Type B pancreatic cell (in vitro differentiated cells): ENCODE measurements at regions not wholly inside any gene's neighbourhood (a gene's known extent, or its start where the extent isn't known, plus 50 kb on each side); places are given as distances from the start of the nearest gene placed in this dataset.

ENCODE experiments used
- DNase-seq: peaks from one replicate; pipeline ENCODE4 v3.0.0; 2021; ENCODE audit warnings: mixed read lengths; ENCODE audit not compliant: unreplicated experiment; ENCODE audit errors: extremely low spot score
- H3K27ac Mint-ChIP-seq: 2 replicates; pipeline ENCODE4 v1.8.0; 2021; ENCODE audit warnings: mild to moderate bottlenecking, mixed read lengths
- H3K27me3 Mint-ChIP-seq: 2 replicates; pipeline ENCODE4 v1.8.0; 2021; ENCODE audit warnings: mixed read lengths
- H3K36me3 Mint-ChIP-seq: 2 replicates; pipeline ENCODE4 v1.8.0; 2021; ENCODE audit warnings: mixed read lengths
- H3K4me1 Mint-ChIP-seq: one replicate; pipeline ENCODE4 v1.8.0; 2021; ENCODE audit warnings: mixed read lengths; ENCODE audit not compliant: unreplicated experiment
- H3K4me3 Mint-ChIP-seq: 2 replicates; pipeline ENCODE4 v1.8.0; 2021; ENCODE audit warnings: mild to moderate bottlenecking, mixed read lengths
- H3K9me3 Mint-ChIP-seq: 2 replicates; pipeline ENCODE4 v1.8.0; 2021; ENCODE audit warnings: mixed read lengths
- TF ChIP-seq, protein P1 (sequence below): fragments of 200-600 bp; sonication (generic); conservative IDR thresholded peaks from 2 replicates; pipeline ENCODE4 v1.5.0; 2021; ENCODE audit warnings: antibody characterized with exemption, mild to moderate bottlenecking

DNA sequence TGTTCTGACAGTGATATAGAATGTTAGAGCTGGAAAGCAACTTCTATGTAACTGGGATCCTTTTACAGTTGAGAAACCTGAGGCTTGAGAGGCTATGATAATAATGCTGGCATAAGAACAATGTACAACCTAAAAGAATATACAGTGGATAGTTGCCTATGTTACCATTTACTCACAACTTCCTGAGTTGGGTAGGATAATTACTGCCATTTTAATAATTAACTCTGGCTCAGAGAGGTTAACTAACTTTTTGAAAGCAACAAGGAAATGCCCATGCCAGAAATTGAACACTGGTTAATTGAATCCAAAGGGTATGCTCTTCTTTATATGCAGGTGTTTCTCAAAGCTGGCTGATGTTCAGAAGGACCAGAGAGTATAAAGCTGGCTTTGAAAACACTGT is 530.7 kb upstream of the MAP3K7 start:
- Mint-ChIP-seq H3K9me3 (no peaks in the 10 kb centered on the region), H3K4me1 (no peaks in the 10 kb centered on the region), H3K27ac (no peak overlapping the region), H3K27me3 (peaks cover 3% of the 10 kb centered on the region), H3K36me3 (no peaks in the 10 kb centered on the region), H3K4me3 (no peak overlapping the region)
- no peak for DNase-seq
- TF ChIP-seq, protein P1, sequence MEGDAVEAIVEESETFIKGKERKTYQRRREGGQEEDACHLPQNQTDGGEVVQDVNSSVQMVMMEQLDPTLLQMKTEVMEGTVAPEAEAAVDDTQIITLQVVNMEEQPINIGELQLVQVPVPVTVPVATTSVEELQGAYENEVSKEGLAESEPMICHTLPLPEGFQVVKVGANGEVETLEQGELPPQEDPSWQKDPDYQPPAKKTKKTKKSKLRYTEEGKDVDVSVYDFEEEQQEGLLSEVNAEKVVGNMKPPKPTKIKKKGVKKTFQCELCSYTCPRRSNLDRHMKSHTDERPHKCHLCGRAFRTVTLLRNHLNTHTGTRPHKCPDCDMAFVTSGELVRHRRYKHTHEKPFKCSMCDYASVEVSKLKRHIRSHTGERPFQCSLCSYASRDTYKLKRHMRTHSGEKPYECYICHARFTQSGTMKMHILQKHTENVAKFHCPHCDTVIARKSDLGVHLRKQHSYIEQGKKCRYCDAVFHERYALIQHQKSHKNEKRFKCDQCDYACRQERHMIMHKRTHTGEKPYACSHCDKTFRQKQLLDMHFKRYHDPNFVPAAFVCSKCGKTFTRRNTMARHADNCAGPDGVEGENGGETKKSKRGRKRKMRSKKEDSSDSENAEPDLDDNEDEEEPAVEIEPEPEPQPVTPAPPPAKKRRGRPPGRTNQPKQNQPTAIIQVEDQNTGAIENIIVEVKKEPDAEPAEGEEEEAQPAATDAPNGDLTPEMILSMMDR, result no peak

DNA sequence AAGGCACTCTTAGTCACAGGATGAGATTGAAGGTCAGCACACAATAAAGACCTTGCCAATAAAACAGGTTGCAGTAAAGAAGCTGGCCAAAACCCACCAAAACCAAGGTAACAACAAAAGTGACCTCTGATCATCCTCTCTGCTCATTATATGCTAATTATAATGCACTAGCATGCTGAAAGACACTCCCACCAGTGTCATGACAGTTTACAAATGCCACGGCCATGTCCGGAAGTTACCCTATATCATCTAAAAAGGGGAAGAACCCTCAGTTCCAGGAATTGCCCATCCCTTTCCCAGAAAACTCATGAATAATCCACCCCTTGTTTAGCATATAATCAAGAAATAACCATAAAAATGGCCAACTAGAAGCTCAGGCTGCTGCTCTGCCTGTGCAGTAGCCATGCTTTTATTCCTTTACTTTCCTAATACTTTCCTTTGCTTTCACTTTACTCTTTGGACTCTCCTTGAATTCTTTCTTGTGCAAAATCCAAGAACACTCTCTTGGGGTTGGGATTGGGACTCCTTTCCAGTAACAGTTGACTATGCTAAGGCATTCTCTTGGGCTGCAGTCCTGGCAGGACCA is 527.3 kb upstream of the MAP3K7 start:
- H3K27ac Mint-ChIP-seq, result no peak overlapping the region
- TF ChIP-seq, protein P1, result no peak
- no peak overlapping the region for H3K4me3 Mint-ChIP-seq
- DNase-seq, result no peak
- no peaks in the 10 kb centered on the region for H3K36me3 Mint-ChIP-seq
- H3K27me3 Mint-ChIP-seq, result peaks cover 3% of the 10 kb centered on the region
- H3K4me1 Mint-ChIP-seq, result no peaks in the 10 kb centered on the region
- no peaks in the 10 kb centered on the region for H3K9me3 Mint-ChIP-seq

DNA sequence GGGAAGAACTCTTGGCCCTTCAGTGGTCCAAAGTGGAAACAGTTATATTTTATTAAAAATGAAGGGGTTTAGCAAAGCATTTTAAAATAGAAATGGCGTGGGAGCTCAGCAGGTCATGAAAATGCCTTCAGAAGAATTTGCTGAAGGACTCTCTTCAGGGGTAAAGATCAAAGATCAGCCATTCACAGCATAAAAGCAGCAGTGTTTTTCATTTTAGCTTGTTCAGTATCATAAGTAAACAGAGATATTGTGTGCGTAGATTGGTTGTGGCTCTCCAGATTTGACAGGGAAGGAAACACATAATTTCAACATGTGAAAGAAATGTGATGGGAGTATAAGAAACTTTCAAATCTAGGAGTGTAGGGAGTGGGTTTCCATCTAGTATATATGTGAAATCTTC is 519.2 kb upstream of the MAP3K7 start:
- DNase-seq, result no peak
- TF ChIP-seq, protein P1, result no peak
- no peaks in the 10 kb centered on the region for H3K9me3 Mint-ChIP-seq
- H3K27me3 Mint-ChIP-seq, result no peaks in the 10 kb centered on the region
- H3K4me3 Mint-ChIP-seq, result no peak overlapping the region
- H3K36me3 Mint-ChIP-seq, result no peaks in the 10 kb centered on the region
- peaks cover 15% of the 10 kb centered on the region for H3K4me1 Mint-ChIP-seq
- no peak overlapping the region for H3K27ac Mint-ChIP-seq

DNA sequence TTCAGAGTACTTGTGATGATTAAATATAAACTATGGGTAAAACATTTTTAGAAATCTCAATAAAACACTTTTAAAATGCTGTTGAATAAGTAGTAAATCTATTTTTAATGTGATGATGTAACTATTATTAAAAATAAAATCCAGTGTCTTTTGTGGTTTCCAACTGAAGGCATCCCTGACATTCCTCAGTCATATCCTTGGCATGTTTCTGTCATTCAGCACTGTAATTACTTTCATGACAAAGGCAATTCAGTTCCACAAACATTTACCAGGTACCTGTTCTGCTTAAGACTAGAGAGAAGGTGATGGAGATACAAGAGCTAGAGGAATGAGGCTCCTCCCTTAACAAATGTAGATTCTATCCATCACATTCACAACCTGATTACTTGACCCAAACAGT is 518.7 kb upstream of the MAP3K7 start:
- Mint-ChIP-seq H3K36me3 (no peaks in the 10 kb centered on the region), H3K4me3 (no peak overlapping the region), H3K27ac (no peak overlapping the region), H3K4me1 (peaks cover 15% of the 10 kb centered on the region), H3K27me3 (no peaks in the 10 kb centered on the region), H3K9me3 (no peaks in the 10 kb centered on the region)
- TF ChIP-seq, protein P1, result no peak
- no peak for DNase-seq

DNA sequence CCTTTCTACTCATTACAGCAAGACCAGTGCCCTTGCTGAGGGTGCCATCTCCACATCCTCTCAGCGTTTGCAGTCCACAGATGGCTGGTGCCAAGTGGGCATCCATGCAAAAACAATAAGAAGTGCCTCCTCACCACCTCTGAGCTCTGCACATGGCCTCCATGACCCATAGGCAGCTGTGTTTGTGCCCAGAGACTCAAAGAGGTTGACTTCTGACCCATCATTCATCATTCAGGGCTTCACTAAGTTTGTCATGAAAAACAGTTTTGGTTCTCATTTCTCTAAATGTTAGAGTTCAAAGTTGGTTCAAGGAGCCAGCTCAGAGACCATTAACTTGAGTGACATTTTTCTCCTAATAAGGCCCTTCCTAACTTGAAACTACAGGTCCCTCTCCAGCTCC is 512.6 kb upstream of the MAP3K7 start:
- no peak overlapping the region for H3K27ac Mint-ChIP-seq
- H3K4me3 Mint-ChIP-seq, result no peak overlapping the region
- H3K27me3 Mint-ChIP-seq, result no peaks in the 10 kb centered on the region
- no peaks in the 10 kb centered on the region for H3K9me3 Mint-ChIP-seq
- TF ChIP-seq, protein P1, result no peak
- DNase-seq, result no peak
- no peaks in the 10 kb centered on the region for H3K36me3 Mint-ChIP-seq
- peaks cover 9% of the 10 kb centered on the region for H3K4me1 Mint-ChIP-seq

DNA sequence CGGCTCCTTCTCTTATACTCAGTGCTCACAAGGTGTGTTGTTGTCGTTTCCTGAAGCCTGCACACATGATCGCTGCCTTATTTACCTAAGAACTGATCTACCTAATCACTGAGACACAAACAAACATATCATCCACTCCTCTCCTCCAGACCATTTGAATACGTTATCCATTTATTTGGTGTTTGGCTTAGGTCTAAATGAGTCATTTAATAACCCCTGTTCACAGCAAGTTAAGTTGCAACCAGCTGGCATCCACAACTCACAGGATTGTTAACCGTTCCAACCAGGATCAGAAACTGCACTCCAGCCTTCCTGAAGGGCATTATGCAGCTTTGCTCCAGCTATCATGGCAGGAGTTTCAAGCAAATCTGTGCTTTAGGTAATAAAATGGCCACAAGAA is 511.1 kb upstream of the MAP3K7 start:
- H3K27me3 Mint-ChIP-seq, result no peaks in the 10 kb centered on the region
- H3K36me3 Mint-ChIP-seq, result no peaks in the 10 kb centered on the region
- H3K27ac Mint-ChIP-seq, result no peak overlapping the region
- TF ChIP-seq, protein P1, result no peak
- no peak for DNase-seq
- no peaks in the 10 kb centered on the region for H3K9me3 Mint-ChIP-seq
- H3K4me3 Mint-ChIP-seq, result no peak overlapping the region
- peaks cover 9% of the 10 kb centered on the region for H3K4me1 Mint-ChIP-seq
